IMR-90 (cell line): ENCODE measurements at regions not wholly inside any gene's neighbourhood (a gene's known extent, or its start where the extent isn't known, plus 50 kb on each side); places are given as distances from the start of the nearest gene placed in this dataset.
"Not testable (repeated sequence)": the region's sequence is repeated elsewhere in the genome, so short reads cannot be mapped to it uniquely, and the experiment has no call there.

Source experiments
- ATAC-seq: fragments of 200-7000 bp; cut with Tn5 transposase; 2 replicates; pipeline ENCODE4 v1.9.1; 2020; ENCODE audit warnings: low read depth, mild to moderate bottlenecking, moderate library complexity
- BruUV-seq: library from RNA; stranded (reverse); fragments of 400-500 nt; replicated peaks from 2 replicates; lab custom pipeline; 2021; lab: Mats Ljungman, UMichigan
- CTCF ChIA-PET: fragments of 300-600 bp; formaldehyde crosslinking; extraction: SDS; loops from one replicate; lab custom pipeline; 2021; ENCODE audit warnings: antibody characterized with exemption; lab: Yijun Ruan, JAX
- POLR2A ChIA-PET: fragments of 300-600 bp; sonication (Branson Sonifier 250); formaldehyde crosslinking; loops from one replicate; lab custom pipeline; 2022; ENCODE audit warnings: antibody characterized with exemption; ENCODE audit not compliant: unreplicated experiment; lab: Charles Lee
- DNase-seq: peaks from one replicate; pipeline ENCODE4 v3.0.0; 2013
- H2AFZ ChIP-seq: replicated peaks from 2 replicates; pipeline ENCODE3; 2013; ENCODE audit warnings: low read length, mild to moderate bottlenecking; ENCODE audit not compliant: poor library complexity
- H2AK5ac ChIP-seq: 2 replicates; pipeline ENCODE4 v1.6.1; 2013; ENCODE audit warnings: low read depth, low read length, inconsistent platforms
- H2AK9ac ChIP-seq: replicated peaks from 2 replicates; pipeline ENCODE3; 2013; ENCODE audit warnings: mild to moderate bottlenecking, low read depth, low read length, moderate library complexity; ENCODE audit not compliant: poor library complexity
- H2BK120ac ChIP-seq: 2 replicates; pipeline ENCODE4 v1.6.1; 2013; ENCODE audit warnings: low read depth, low read length, inconsistent platforms
- H2BK15ac ChIP-seq: 3 replicates; pipeline ENCODE4 v1.6.1; 2013; ENCODE audit warnings: low read depth, low read length, inconsistent platforms
- H2BK20ac ChIP-seq: 2 replicates; pipeline ENCODE4 v1.6.1; 2013; ENCODE audit warnings: low read depth, mild to moderate bottlenecking, inconsistent platforms, low read length, moderate library complexity
- H2BK5ac ChIP-seq: 2 replicates; pipeline ENCODE4 v1.6.1; 2013; ENCODE audit warnings: mild to moderate bottlenecking, low read depth, low read length, inconsistent platforms; ENCODE audit not compliant: poor library complexity, severe bottlenecking
- H3K14ac ChIP-seq: replicated peaks from 2 replicates; pipeline ENCODE4 v1.6.1; 2013; ENCODE audit warnings: low read depth, low read length, inconsistent platforms
- H3K18ac ChIP-seq: 2 replicates; pipeline ENCODE4 v1.6.1; 2013; ENCODE audit warnings: low read depth, low read length, control low read depth
- H3K23ac ChIP-seq: 2 replicates; pipeline ENCODE4 v1.6.1; 2013; ENCODE audit warnings: low read depth, low read length, inconsistent platforms
- H3K27ac ChIP-seq: 2 replicates; pipeline ENCODE4 v1.5.1; 2013; ENCODE audit warnings: mild to moderate bottlenecking, control low read depth, low read length; ENCODE audit not compliant: insufficient read depth
- H3K27me3 ChIP-seq: 2 replicates; pipeline ENCODE4 v1.6.1; 2013; ENCODE audit warnings: low read length; ENCODE audit not compliant: control insufficient read depth, insufficient read depth
- H3K36me3 ChIP-seq: 2 replicates; pipeline ENCODE4 v1.6.1; 2013; ENCODE audit warnings: low read length, mixed read lengths; ENCODE audit not compliant: control insufficient read depth, insufficient read depth
- H3K4ac ChIP-seq: 2 replicates; pipeline ENCODE4 v1.6.1; 2013; ENCODE audit warnings: low read depth, low read length, inconsistent platforms
- H3K4me1 ChIP-seq: 2 replicates; pipeline ENCODE4 v1.6.1; 2013; ENCODE audit warnings: low read length, mixed read lengths; ENCODE audit not compliant: control insufficient read depth, insufficient read depth
- H3K4me2 ChIP-seq: 2 replicates; pipeline ENCODE4 v1.6.1; 2013; ENCODE audit warnings: low read depth, mild to moderate bottlenecking, control low read depth, low read length, moderate library complexity
- H3K4me3 ChIP-seq: 2 replicates; pipeline ENCODE4 v1.5.1; 2013; ENCODE audit warnings: low read depth, mild to moderate bottlenecking, control low read depth, low read length, moderate library complexity; ENCODE audit not compliant: insufficient read depth
- H3K56ac ChIP-seq: 2 replicates; pipeline ENCODE4 v1.6.1; 2013; ENCODE audit warnings: low read length, inconsistent platforms; ENCODE audit not compliant: insufficient read depth; ENCODE audit errors: extremely low read depth
- H3K79me1 ChIP-seq, 2 experiments: 2 replicates each; pipeline ENCODE4 v1.6.1; 2013; ENCODE audit warnings: low read length in 2 of 2, inconsistent platforms in 1 of 2, low read depth in 1 of 2
- H3K9ac ChIP-seq: 2 replicates; pipeline ENCODE4 v1.6.1; 2013; ENCODE audit warnings: low read depth, low read length, control low read depth
- H3K9me1 ChIP-seq: 2 replicates; pipeline ENCODE4 v1.6.1; 2013; ENCODE audit warnings: low read length, inconsistent platforms; ENCODE audit not compliant: insufficient read depth
- H3K9me3 ChIP-seq: 2 replicates; pipeline ENCODE4 v1.6.1; 2013; ENCODE audit warnings: low read length; ENCODE audit not compliant: control insufficient read depth, insufficient read depth
- H4K20me1 ChIP-seq: 2 replicates; pipeline ENCODE4 v1.6.1; 2013; ENCODE audit warnings: low read length, inconsistent platforms; ENCODE audit not compliant: insufficient read depth
- H4K5ac ChIP-seq: 2 replicates; pipeline ENCODE4 v1.6.1; 2013; ENCODE audit warnings: mild to moderate bottlenecking, low read depth, low read length, control low read depth
- H4K8ac ChIP-seq, 2 experiments: 2 replicates each; pipeline ENCODE4 v1.6.1; 2013; ENCODE audit warnings: low read depth in 2 of 2, low read length in 2 of 2, control low read depth in 1 of 2, inconsistent platforms in 1 of 2
- H4K91ac ChIP-seq: 2 replicates; pipeline ENCODE4 v1.6.1; 2013; ENCODE audit warnings: low read depth, low read length, inconsistent platforms; ENCODE audit not compliant: insufficient read depth
- WGBS, 2 experiments: methylation state at CpG; one replicate each; pipeline versions ENCODE4 v1.1.5 to v1.1.7; 2013; ENCODE audit warnings: missing lambda C conversion rate in 2 of 2; ENCODE audit not compliant: insufficient read length in 1 of 2; ENCODE audit errors: extremely low coverage in 2 of 2; 5-methylcytosine and 5-hydroxymethylcytosine counted together
- dilution Hi-C: fragments of 300-500 bp; cut with HindIII; formaldehyde crosslinking; loops from one replicate; pipeline ENCODE4 v1.14.3; 2018; ENCODE audit warnings: low sequenced_read_pairs; ENCODE audit not compliant: unreplicated experiment
- in situ Hi-C: fragments of 300-500 bp; cut with MboI; formaldehyde crosslinking; loops from 3 replicates; pipeline ENCODE4 v1.14.3; 2019; ENCODE audit warnings: low sequenced_read_pairs, inconsistent platforms, mixed read lengths
- intact Hi-C: fragments of 100-400 bp; cut with micrococcal nuclease; formaldehyde crosslinking; loops from 2 replicates; pipeline ENCODE4 v1.10.0; 2022

GRCh38 chr14:19163891-19164290, 196.7 kb downstream of the POTEM start:
- intact Hi-C loops, result not testable (repeated sequence)

GRCh38 chr14:19164426-19164825, 197.2 kb downstream of the POTEM start:
- H2BK5ac ChIP-seq, H3K4me2 ChIP-seq, BruUV-seq, H2AFZ ChIP-seq, H2BK15ac ChIP-seq, H3K4me3 ChIP-seq, H3K23ac ChIP-seq, H3K27me3 ChIP-seq, H3K9ac ChIP-seq, H4K8ac ChIP-seq, H3K4me1 ChIP-seq, H3K79me1 ChIP-seq, H3K18ac ChIP-seq, H3K56ac ChIP-seq, H4K5ac ChIP-seq, DNase-seq, H4K91ac ChIP-seq, POLR2A ChIA-PET, intact Hi-C loops, H2AK5ac ChIP-seq, dilution Hi-C loops, H2BK120ac ChIP-seq, H2BK20ac ChIP-seq, H3K4ac ChIP-seq, ATAC-seq, H3K9me1 ChIP-seq, H2AK9ac ChIP-seq, H3K14ac ChIP-seq, in situ Hi-C loops, CTCF ChIA-PET, H3K27ac ChIP-seq, H3K36me3 ChIP-seq, H4K20me1 ChIP-seq: not testable (repeated sequence)
- no CpG with 5 or more reads among the region's 1 CpG for WGBS, 2 experiments
- peaks cover 28% of the 10 kb centered on the region for H3K9me3 ChIP-seq

More at GRCh38 chr14:19163891-19164290, 196.7 kb downstream of the POTEM start:
- H2AFZ ChIP-seq, ATAC-seq, H3K4me2 ChIP-seq, H2BK20ac ChIP-seq, H3K9ac ChIP-seq, H3K56ac ChIP-seq, H4K91ac ChIP-seq, H3K18ac ChIP-seq, H4K20me1 ChIP-seq, H3K9me1 ChIP-seq, H3K27ac ChIP-seq, POLR2A ChIA-PET, H3K23ac ChIP-seq, H3K4me3 ChIP-seq, H2AK5ac ChIP-seq, H2AK9ac ChIP-seq, H3K4me1 ChIP-seq, H3K27me3 ChIP-seq, H4K5ac ChIP-seq, BruUV-seq, H3K14ac ChIP-seq, H2BK120ac ChIP-seq, H3K79me1 ChIP-seq, H4K8ac ChIP-seq, in situ Hi-C loops, H2BK5ac ChIP-seq, H3K36me3 ChIP-seq, CTCF ChIA-PET, dilution Hi-C loops, H3K4ac ChIP-seq, DNase-seq, H2BK15ac ChIP-seq: not testable (repeated sequence)
- WGBS, 2 experiments, result 41% methylated on average over 1 of the region's 2 CpGs; no CpG with 5 or more reads in 1 of the 2 experiments
- H3K9me3 ChIP-seq, result peaks cover 24% of the 10 kb centered on the region
